Small intestine (tissue), 7 donors: ENCODE measurements at regions not wholly inside any gene's neighbourhood (a gene's known extent, or its start where the extent isn't known, plus 50 kb on each side); places are given as distances from the start of the nearest gene placed in this dataset.
A peak's percentile ranks its signal among the peaks of the same experiment; 100 is the strongest.
"Not testable (repeated sequence)": the region's sequence is repeated elsewhere in the genome, so short reads cannot be mapped to it uniquely, and the experiment has no call there.

Experiments used
- DNase-seq, 2 donors: peaks; one replicate each; pipeline versions ENCODE4 v3.0.0 to v3.0.0-alpha.2; 2013
- FAIRE-seq: peaks from 2 replicates; lab custom pipeline; 2012; peaks lifted over from hg19 to GRCh38; lab: Jason Lieb, UNC
- H3K27ac ChIP-seq, 3 donors: one replicate each; pipeline ENCODE4 v1.5.1; 2013; ENCODE audit warnings: low read length in 2 of 3, mild to moderate bottlenecking in 2 of 3, control low read depth in 1 of 3, inconsistent platforms in 1 of 3, low read depth in 1 of 3, moderate library complexity in 1 of 3
- H3K27me3 ChIP-seq, 3 donors: one replicate each; pipeline ENCODE4 v1.6.1; 2013; ENCODE audit warnings: low read length in 3 of 3, inconsistent platforms in 1 of 3; ENCODE audit not compliant: control insufficient read depth in 3 of 3, insufficient read depth in 3 of 3
- H3K36me3 ChIP-seq, 3 donors: one replicate each; pipeline ENCODE4 v1.6.1; 2013; ENCODE audit warnings: low read length in 3 of 3, inconsistent platforms in 1 of 3, low read depth in 1 of 3, mild to moderate bottlenecking in 1 of 3, moderate library complexity in 1 of 3; ENCODE audit not compliant: control insufficient read depth in 3 of 3, insufficient read depth in 2 of 3
- H3K4me1 ChIP-seq, 3 donors: one replicate each; pipeline ENCODE4 v1.6.1; 2013; ENCODE audit warnings: low read length in 2 of 3, inconsistent platforms in 1 of 3, low read depth in 1 of 3, mild to moderate bottlenecking in 1 of 3, moderate library complexity in 1 of 3; ENCODE audit not compliant: control insufficient read depth in 3 of 3, insufficient read depth in 2 of 3
- H3K4me3 ChIP-seq, 3 donors: one replicate each; pipeline ENCODE4 v1.5.1; 2013; ENCODE audit warnings: low read length in 3 of 3, control low read depth in 1 of 3, inconsistent platforms in 1 of 3, low read depth in 1 of 3, mild to moderate bottlenecking in 1 of 3, moderate library complexity in 1 of 3
- H3K9me3 ChIP-seq, 2 donors: one replicate each; pipeline ENCODE4 v1.6.1; 2013; ENCODE audit warnings: low read depth in 1 of 2, low read length in 1 of 2; ENCODE audit not compliant: control insufficient read depth in 2 of 2, insufficient read depth in 1 of 2
- WGBS, 3 donors: extraction: QIAGEN DNeasy Blood & Tissue Kit; methylation state at CpG; one replicate each; pipeline ENCODE4 v1.1.7; 2013; 5-methylcytosine and 5-hydroxymethylcytosine counted together
- donor health status: healthy with polysubstance abuse.
- donor health status: control.
- donor health status: control.
- donor health status: Bipolar disorder and iron deficiency.
- donor health status: healthy.

- Histone ChIP-seq H3K27ac (no peak overlapping the region), H3K4me1 (no peaks in the 10 kb centered on the region), H3K27me3 (no peaks in the 10 kb centered on the region), H3K9me3 (no peaks in the 10 kb centered on the region), H3K36me3 (no peaks in the 10 kb centered on the region), H3K4me3 (no peak overlapping the region)
- 89 to 93% (median 92%) methylated on average over 7 of the region's 7 CpGs for WGBS, 3 donors
- no peak for DNase-seq
- no peak for FAIRE-seq
Observed at GRCh38 chr4:177519481-177520260, 77.4 kb upstream of the AGA start.

GRCh38 chr4:177528620-177529019 is 86.4 kb upstream of the AGA start:
- Histone ChIP-seq H3K36me3 (no peaks in the 10 kb centered on the region), H3K27ac (no peak overlapping the region), H3K27me3 (no peaks in the 10 kb centered on the region), H3K9me3 (no peaks in the 10 kb centered on the region), H3K4me1 (peaks cover 0 to 2% (median 2%) of the 10 kb centered on the region in 3 donors), H3K4me3 (no peak overlapping the region)
- WGBS, 3 donors: 89 to 92% (median 90%) methylated on average over 5 of the region's 5 CpGs
- no peak for FAIRE-seq
- no peak for DNase-seq

GRCh38 chr4:177530561-177530960 is 88.3 kb upstream of the AGA start:
- DNase-seq (no peak), FAIRE-seq (no peak)
- Histone ChIP-seq H3K4me1 (peaks cover 0 to 2% (median 0%) of the 10 kb centered on the region in 3 donors), H3K9me3 (peaks cover 0 to 8% of the 10 kb centered on the region in 2 donors), H3K27ac (no peak overlapping the region), H3K4me3 (no peak overlapping the region), H3K27me3 (no peaks in the 10 kb centered on the region), H3K36me3 (no peaks in the 10 kb centered on the region)
- WGBS, 3 donors: 79 to 92% (median 91%) methylated on average over 1 of the region's 1 CpG

GRCh38 chr4:177532358-177532757 is 90.1 kb upstream of the AGA start:
- H3K36me3 ChIP-seq: no peaks in the 10 kb centered on the region
- H3K4me3 ChIP-seq: no peak overlapping the region
- peaks cover 0 to 2% (median 0%) of the 10 kb centered on the region in 3 donors for H3K4me1 ChIP-seq
- FAIRE-seq (no peak), DNase-seq (peak; percentile 64 to 72)
- no peak overlapping the region for H3K27ac ChIP-seq
- no peaks in the 10 kb centered on the region for H3K27me3 ChIP-seq
- 23 to 53% (median 30%) methylated on average over 2 of the region's 2 CpGs for WGBS, 3 donors
- peaks cover 0 to 16% of the 10 kb centered on the region in 2 donors for H3K9me3 ChIP-seq

GRCh38 chr4:177534841-177535240 is 92.6 kb upstream of the AGA start:
- not testable (repeated sequence) for FAIRE-seq, H3K27me3 ChIP-seq, H3K36me3 ChIP-seq, H3K27ac ChIP-seq, H3K4me1 ChIP-seq, H3K4me3 ChIP-seq
- WGBS, 3 donors: 79 to 89% (median 85%) methylated on average over 3 of the region's 3 CpGs
- peak in 1 of 2 donors; percentile 6 for DNase-seq
- H3K9me3 ChIP-seq: peaks cover 0 to 16% of the 10 kb centered on the region in 2 donors

GRCh38 chr4:177546745-177547144 is 104.5 kb upstream of the AGA start:
- H3K36me3 ChIP-seq: no peaks in the 10 kb centered on the region
- no peak for FAIRE-seq

GRCh38 chr4:177547985-177548384 is 105.7 kb upstream of the AGA start:
- 63 to 87% (median 83%) methylated on average over 1 of the region's 1 CpG for WGBS, 3 donors

More at GRCh38 chr4:177546745-177547144, 104.5 kb upstream of the AGA start:
- H3K27me3 ChIP-seq: no peaks in the 10 kb centered on the region
- no peak overlapping the region for H3K27ac ChIP-seq
- no peaks in the 10 kb centered on the region for H3K4me1 ChIP-seq
- no peak overlapping the region for H3K4me3 ChIP-seq
- no peaks in the 10 kb centered on the region for H3K9me3 ChIP-seq
- DNase-seq: peak in 1 of 2 donors; percentile 8

GRCh38 chr4:177555007-177555574 is 112.9 kb upstream of the AGA start:
- Histone ChIP-seq H3K27ac (no peak overlapping the region), H3K27me3 (no peaks in the 10 kb centered on the region), H3K36me3 (no peaks in the 10 kb centered on the region), H3K4me1 (no peaks in the 10 kb centered on the region), H3K4me3 (no peak overlapping the region), H3K9me3 (peaks cover 0 to 5% of the 10 kb centered on the region in 2 donors)
- FAIRE-seq (peak; percentile 47), DNase-seq (peak; percentile 30 to 56)
- 5 to 24% (median 19%) methylated on average over 2 of the region's 2 CpGs for WGBS, 3 donors

More at GRCh38 chr4:177547985-177548384, 105.7 kb upstream of the AGA start:
- FAIRE-seq (no peak), DNase-seq (no peak)
- Histone ChIP-seq H3K4me3 (no peak overlapping the region), H3K27ac (no peak overlapping the region), H3K4me1 (no peaks in the 10 kb centered on the region), H3K9me3 (no peaks in the 10 kb centered on the region), H3K36me3 (no peaks in the 10 kb centered on the region), H3K27me3 (no peaks in the 10 kb centered on the region)
